HCT116 (cell line): ENCODE measurements at regions not wholly inside any gene's neighbourhood (a gene's known extent, or its start where the extent isn't known, plus 50 kb on each side); places are given as distances from the start of the nearest gene placed in this dataset.

Experiments used
- ATAC-seq: fragments of 200-7000 bp; cut with Tn5 transposase; 2 replicates; pipeline ENCODE4 v1.9.1; 2020; ENCODE audit warnings: mild to moderate bottlenecking, moderate library complexity
- BruUV-seq: library from RNA; stranded (reverse); fragments of 400-500 nt; replicated peaks from 2 replicates; lab custom pipeline; 2021; lab: Mats Ljungman, UMichigan
- CTCF ChIA-PET: fragments of 300-600 bp; sonication (Branson Sonifier 250); formaldehyde crosslinking; loops from one replicate; lab custom pipeline; 2021; ENCODE audit warnings: antibody characterized with exemption; lab: Charles Lee
- POLR2A ChIA-PET: fragments of 300-600, 350-600 bp; sonication (Branson Sonifier 250); formaldehyde crosslinking; loops from one replicate; lab custom pipeline; 2021; ENCODE audit warnings: antibody characterized with exemption; lab: Charles Lee
- RAD21 ChIA-PET, 2 experiments: fragments of 300-600 bp; sonication (Branson Sonifier 250); formaldehyde crosslinking; loops; one replicate each; lab custom pipeline; 2023; ENCODE audit warnings: low total read pairs in 2 of 2; ENCODE audit not compliant: uncharacterized antibody in 2 of 2, unreplicated experiment in 2 of 2, low non-redundant PET in 1 of 2; lab: Charles Lee
- DNase-seq: peaks from one replicate; pipeline ENCODE4 v3.0.0-alpha.2; 2010; ENCODE audit warnings: low read depth, low spot score
- H2AFZ ChIP-seq: fragments of 200-600 bp; shearing (Covaris generic), sonication (generic); 2 replicates; pipeline ENCODE4 v1.6.1; 2017; ENCODE audit warnings: low read depth, mixed run types, mixed read lengths, antibody characterized with exemption, low read length; ENCODE audit not compliant: poor library complexity, severe bottlenecking
- H3K27ac ChIP-seq: 2 replicates; pipeline ENCODE4 v1.5.1; 2012; ENCODE audit warnings: low read depth, low read length
- H3K27me3 ChIP-seq: fragments of 200-600 bp; sonication (generic); 2 replicates; pipeline ENCODE4 v1.6.1; 2016; ENCODE audit warnings: mixed run types, low read length, mixed read lengths; ENCODE audit not compliant: insufficient read depth
- H3K36me3 ChIP-seq, 2 experiments: fragments of 200-500 bp in 1 of 2; fragments of 200-600 bp in 1 of 2; sonication (Bioruptor generic) in 1 of 2; sonication (generic) in 1 of 2; 2 replicates each; pipeline versions ENCODE4 v1.5.1 to v1.6.1; 2014 to 2016; ENCODE audit warnings: low read length in 2 of 2, inconsistent platforms in 1 of 2, mixed read lengths in 1 of 2, mixed run types in 1 of 2; ENCODE audit not compliant: insufficient read depth in 2 of 2, control insufficient read depth in 1 of 2
- H3K4me1 ChIP-seq, 2 experiments: fragments of 200-600 bp in 1 of 2; sonication (generic) in 1 of 2; 2 replicates each; pipeline versions ENCODE4 v1.5.1 to v1.6.1; 2012 to 2017; ENCODE audit warnings: low read length in 2 of 2, inconsistent platforms in 1 of 2, mild to moderate bottlenecking in 1 of 2, mixed read lengths in 1 of 2, mixed run types in 1 of 2, moderate library complexity in 1 of 2; ENCODE audit not compliant: insufficient read depth in 2 of 2, control insufficient read depth in 1 of 2
- H3K4me2 ChIP-seq: fragments of 200-600 bp; sonication (generic); 2 replicates; pipeline ENCODE4 v1.6.1; 2017; ENCODE audit warnings: mixed run types, low read length, mixed read lengths
- H3K4me3 ChIP-seq, 2 experiments: fragments of 200-600 bp in 1 of 2; sonication (generic) in 1 of 2; replicated peaks in 1 of 2; 2 replicates each; pipeline ENCODE4 v1.5.1; 2011 to 2016; ENCODE audit warnings: low read length in 2 of 2, control low read depth in 1 of 2, low read depth in 1 of 2, mild to moderate bottlenecking in 1 of 2, mixed read lengths in 1 of 2, mixed run types in 1 of 2
- H3K79me2 ChIP-seq: fragments of 200-600 bp; sonication (generic); 2 replicates; pipeline ENCODE4 v1.6.1; 2017; ENCODE audit warnings: mild to moderate bottlenecking, mixed run types, low read length, moderate library complexity, mixed read lengths; ENCODE audit not compliant: insufficient read depth
- H3K9ac ChIP-seq: fragments of 200-600 bp; sonication (generic); 2 replicates; pipeline ENCODE4 v1.6.1; 2016; ENCODE audit warnings: low read length, mixed read lengths
- H3K9me2 ChIP-seq: fragments of 200-600 bp; sonication (generic), shearing (Covaris generic); 2 replicates; pipeline ENCODE4 v1.6.1; 2017; ENCODE audit warnings: mixed run types, mild to moderate bottlenecking, moderate library complexity; ENCODE audit not compliant: insufficient read depth
- H3K9me3 ChIP-seq, 2 experiments: fragments of 200-500 bp in 1 of 2; fragments of 200-600 bp in 1 of 2; sonication (Bioruptor generic) in 1 of 2; sonication (generic) in 1 of 2; 2 replicates each; pipeline ENCODE4 v1.6.1; 2014 to 2017; ENCODE audit warnings: low read length in 2 of 2, mixed read lengths in 2 of 2, inconsistent platforms in 1 of 2, low read depth in 1 of 2, mild to moderate bottlenecking in 1 of 2, mixed run types in 1 of 2, moderate library complexity in 1 of 2; ENCODE audit not compliant: control insufficient read depth in 1 of 2, insufficient read depth in 1 of 2
- H4K20me1 ChIP-seq: fragments of 200-600 bp; sonication (generic), shearing (Covaris generic); 2 replicates; pipeline ENCODE4 v1.6.1; 2017; ENCODE audit warnings: mixed run types, mild to moderate bottlenecking, moderate library complexity; ENCODE audit not compliant: insufficient read depth
- CEBPB ChIP-seq: IDR thresholded peaks from 2 replicates; pipeline ENCODE4 v1.6.1; 2012; ENCODE audit warnings: low read depth
- EZH2phosphoT487 ChIP-seq: fragments of 200-600 bp; IDR thresholded peaks from 2 replicates; pipeline ENCODE4 v1.6.1; 2018; ENCODE audit warnings: antibody characterized with exemption, borderline replicate concordance
- MAX ChIP-seq: IDR thresholded peaks from 2 replicates; pipeline ENCODE4 v1.6.1; 2012
- SIN3A ChIP-seq: IDR thresholded peaks from 2 replicates; pipeline ENCODE4 v1.6.1; 2012; ENCODE audit warnings: low read depth
- ZFX ChIP-seq: fragments of 450-650 bp; IDR thresholded peaks from 2 replicates; pipeline ENCODE4 v1.6.1; 2017
- intact Hi-C: fragments of 100-400 bp; cut with micrococcal nuclease; formaldehyde crosslinking; loops from 2 replicates; pipeline ENCODE4 v1.10.0; 2022
- TF ChIP-seq, protein P1 (sequence below): IDR thresholded peaks from 2 replicates; pipeline ENCODE4 v1.6.1; 2011; ENCODE audit warnings: mild to moderate bottlenecking, low read length, moderate library complexity; ENCODE audit not compliant: insufficient replicate concordance; ENCODE audit errors: extremely low read depth

DNA sequence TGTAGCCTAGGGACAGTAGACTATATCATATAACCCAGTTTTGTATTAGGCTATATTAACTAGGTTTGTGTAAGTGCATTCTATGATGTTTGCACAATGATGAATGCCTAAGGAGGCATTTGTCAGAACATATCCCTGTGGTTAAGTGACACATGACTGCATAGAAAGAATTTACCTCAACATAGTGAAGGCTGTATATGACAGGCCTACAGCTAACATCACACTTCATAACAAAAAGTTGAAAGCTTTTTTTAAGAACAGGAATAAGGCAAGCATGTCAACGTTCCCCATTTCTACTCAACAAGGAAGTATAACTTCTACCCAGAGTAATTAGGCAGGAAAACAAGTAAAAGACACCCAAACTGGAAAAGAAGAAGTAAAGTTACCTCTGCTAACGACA, 165.9 kb upstream of the NDST4 start (continued):
- TF ChIP-seq, protein P1, sequence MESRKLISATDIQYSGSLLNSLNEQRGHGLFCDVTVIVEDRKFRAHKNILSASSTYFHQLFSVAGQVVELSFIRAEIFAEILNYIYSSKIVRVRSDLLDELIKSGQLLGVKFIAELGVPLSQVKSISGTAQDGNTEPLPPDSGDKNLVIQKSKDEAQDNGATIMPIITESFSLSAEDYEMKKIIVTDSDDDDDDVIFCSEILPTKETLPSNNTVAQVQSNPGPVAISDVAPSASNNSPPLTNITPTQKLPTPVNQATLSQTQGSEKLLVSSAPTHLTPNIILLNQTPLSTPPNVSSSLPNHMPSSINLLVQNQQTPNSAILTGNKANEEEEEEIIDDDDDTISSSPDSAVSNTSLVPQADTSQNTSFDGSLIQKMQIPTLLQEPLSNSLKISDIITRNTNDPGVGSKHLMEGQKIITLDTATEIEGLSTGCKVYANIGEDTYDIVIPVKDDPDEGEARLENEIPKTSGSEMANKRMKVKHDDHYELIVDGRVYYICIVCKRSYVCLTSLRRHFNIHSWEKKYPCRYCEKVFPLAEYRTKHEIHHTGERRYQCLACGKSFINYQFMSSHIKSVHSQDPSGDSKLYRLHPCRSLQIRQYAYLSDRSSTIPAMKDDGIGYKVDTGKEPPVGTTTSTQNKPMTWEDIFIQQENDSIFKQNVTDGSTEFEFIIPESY = no peak
- no peak for TF ChIP-seq CEBPB
- no peak for TF ChIP-seq MAX
- TF ChIP-seq, all 23 proteins: peak for 0

GRCh38 chr4:115278830-115279229, 165.4 kb upstream of the NDST4 start:
- Histone ChIP-seq H3K4me3 (no peak overlapping the region), H3K27ac (no peak overlapping the region), H3K79me2 (no peaks in the 10 kb centered on the region), H4K20me1 (no peaks in the 10 kb centered on the region), H2AFZ (no peak overlapping the region), H3K9me2 (no peaks in the 10 kb centered on the region)
- ATAC-seq (no peak), DNase-seq (no peak)
- intact Hi-C loops = no loop called here
- CTCF ChIA-PET = no interaction called here
- BruUV-seq = no TSS peak
- TF ChIP-seq SIN3A = no peak
- TF ChIP-seq, all 23 proteins: peak for 0
- H3K4me2 ChIP-seq = no peak overlapping the region
- ChIA-PET RAD21 (no interaction called here), POLR2A (no interaction called here)
- H3K9ac ChIP-seq = no peak overlapping the region
- no peaks in the 10 kb centered on the region for H3K27me3 ChIP-seq
- no peaks in the 10 kb centered on the region for H3K9me3 ChIP-seq
- no peaks in the 10 kb centered on the region for H3K36me3 ChIP-seq
- no peaks in the 10 kb centered on the region for H3K4me1 ChIP-seq

- ChIA-PET CTCF (no interaction called here), POLR2A (no interaction called here), RAD21 (no interaction called here)
- no peak overlapping the region for H3K27ac ChIP-seq
- DNase-seq (no peak), ATAC-seq (no peak)
- H3K36me3 ChIP-seq = no peaks in the 10 kb centered on the region
- intact Hi-C loops = no loop called here
- H3K9ac ChIP-seq = no peak overlapping the region
- H3K4me1 ChIP-seq = no peaks in the 10 kb centered on the region
- H3K27me3 ChIP-seq = no peaks in the 10 kb centered on the region
- no peak overlapping the region for H3K4me2 ChIP-seq
- no peaks in the 10 kb centered on the region for H3K9me2 ChIP-seq
- no peaks in the 10 kb centered on the region for H4K20me1 ChIP-seq
- no TSS peak for BruUV-seq
- TF ChIP-seq EZH2phosphoT487 (no peak), ZFX (no peak)
- no peaks in the 10 kb centered on the region for H3K79me2 ChIP-seq
- H3K9me3 ChIP-seq = no peaks in the 10 kb centered on the region
- no peak overlapping the region for H2AFZ ChIP-seq
- H3K4me3 ChIP-seq = no peak overlapping the region
Observed at GRCh38 chr4:115275615-115276014, 162.2 kb upstream of the NDST4 start.
